ENCODE measurements at regions not wholly inside any gene's neighbourhood (a gene's known extent, or its start where the extent isn't known, plus 50 kb on each side); places are given as distances from the start of the nearest gene placed in this dataset.

DNA sequence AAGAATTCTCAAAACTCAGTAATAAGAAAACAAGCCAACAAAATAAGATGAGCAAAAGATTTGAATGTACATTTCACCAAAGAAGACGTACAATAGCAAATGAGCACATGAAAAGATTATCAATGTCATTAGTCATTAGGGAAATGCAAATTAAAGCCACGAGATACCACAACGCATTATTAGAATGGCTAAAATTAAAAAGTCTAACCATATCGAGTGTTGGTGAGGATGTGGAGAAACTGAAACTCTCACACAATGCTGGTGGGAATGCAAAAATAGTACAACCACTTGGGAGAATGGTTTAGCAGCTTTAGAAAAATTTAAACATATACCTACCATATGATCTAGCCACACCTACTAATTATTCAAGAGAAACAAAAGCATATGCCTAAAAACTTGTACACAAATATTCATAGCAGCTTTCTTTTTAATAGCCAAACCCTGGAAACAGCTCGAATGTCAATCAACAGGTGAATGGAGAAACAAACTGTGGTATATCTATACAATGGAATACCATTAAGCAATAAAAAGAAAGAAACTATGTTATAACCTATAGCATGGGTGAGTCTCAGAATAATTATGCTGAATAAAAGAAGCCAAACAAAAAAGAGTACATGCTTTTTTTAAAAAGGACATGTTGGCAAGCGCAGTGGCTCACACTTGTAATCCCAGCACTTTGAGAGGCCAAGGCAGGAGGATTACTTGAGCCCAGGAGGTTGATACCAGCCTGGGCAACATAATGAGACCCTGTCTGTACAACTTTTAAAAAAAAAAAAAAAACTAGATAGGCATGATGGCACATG is 103.6 kb downstream of the LITAF start:
- no peak for DNase-seq

DNA sequence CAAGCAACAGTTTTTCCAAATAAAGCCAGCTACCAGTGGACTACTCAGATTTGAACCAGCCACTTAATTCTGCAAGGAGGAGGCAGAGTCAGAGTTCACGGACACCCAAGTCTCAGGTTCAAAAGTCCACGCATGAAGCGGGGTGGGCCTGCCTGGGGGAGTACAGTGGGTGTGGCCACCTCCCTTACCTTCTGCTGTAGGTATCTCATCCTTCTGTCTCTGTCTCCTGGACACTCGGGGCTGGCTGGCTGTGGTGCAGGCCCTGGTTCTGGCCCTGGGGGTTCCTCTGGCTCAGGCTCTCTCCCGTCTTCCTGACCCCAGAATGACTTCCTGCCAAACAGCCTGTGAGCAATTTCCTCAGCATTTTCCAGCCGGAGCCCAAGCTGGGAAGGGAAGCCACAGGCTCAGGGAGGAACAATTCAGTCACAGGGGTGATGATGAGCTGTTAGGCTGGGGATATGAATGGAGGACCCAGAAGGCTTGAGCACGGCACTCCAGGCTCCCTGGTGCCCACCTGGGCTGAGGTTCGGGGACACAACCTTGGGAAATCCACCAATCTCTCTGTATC is 101.9 kb downstream of the LITAF start:
- DNase-seq: no peak

More for the DNA sequence above, 103.6 kb downstream of the LITAF start:
- TF ChIP-seq GATA1 (IDR thresholded peaks at IDR 0.05; ENCODE audit: low read depth, low read length): no peak

DNA sequence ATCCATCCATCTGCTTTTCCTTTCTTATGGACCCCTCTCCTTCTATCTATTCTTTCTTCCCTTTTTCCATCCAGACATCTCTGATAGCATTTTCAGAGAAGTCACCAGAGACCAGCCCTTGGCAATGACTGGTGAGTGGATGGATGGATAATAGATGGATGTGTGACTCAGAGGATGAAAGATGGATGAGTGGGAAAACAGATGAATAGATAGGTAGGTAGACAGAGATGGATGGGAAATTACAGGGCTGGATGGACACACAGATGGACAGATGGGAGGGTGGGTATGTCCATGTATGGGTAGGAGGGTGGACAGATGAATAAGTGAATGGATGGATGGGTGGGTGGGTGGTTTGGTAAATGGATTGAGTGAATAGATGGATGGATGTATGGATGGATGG is 101.0 kb downstream of the LITAF start:
- no peak for DNase-seq
- TF ChIP-seq GATA1 (IDR thresholded peaks at IDR 0.05; ENCODE audit: low read depth, low read length): no peak
- TF ChIP-seq POLR2A (IDR thresholded peaks at IDR 0.05; ENCODE audit: low read length): no peak

More for the DNA sequence above, 101.9 kb downstream of the LITAF start:
- TF ChIP-seq POLR2A (IDR thresholded peaks at IDR 0.05; ENCODE audit: low read length): no peak
- no peak for TF ChIP-seq GATA1 (IDR thresholded peaks at IDR 0.05; ENCODE audit: low read depth, low read length)

- DNase-seq: no peak
- TF ChIP-seq POLR2A (IDR thresholded peaks at IDR 0.05; ENCODE audit: low read length): no peak
- no peak for TF ChIP-seq GATA1 (IDR thresholded peaks at IDR 0.05; ENCODE audit: low read depth, low read length)
Observed at GRCh38 chr16:11487289-11487688, 99.4 kb downstream of the LITAF start.

- no peak for TF ChIP-seq POLR2A (IDR thresholded peaks at IDR 0.05; ENCODE audit: low read length)
- TF ChIP-seq GATA1 (IDR thresholded peaks at IDR 0.05; ENCODE audit: low read depth, low read length): no peak
- DNase-seq: no peak
Observed at GRCh38 chr16:11488304-11488703, 98.4 kb downstream of the LITAF start.

GRCh38 chr16:11491524-11491923 is 95.2 kb downstream of the LITAF start:
- no peak for TF ChIP-seq POLR2A (IDR thresholded peaks at IDR 0.05; ENCODE audit: low read length)
- TF ChIP-seq GATA1 (IDR thresholded peaks at IDR 0.05; ENCODE audit: low read depth, low read length): no peak
- DNase-seq: no peak

GRCh38 chr16:11492808-11493530 is 93.8 kb downstream of the LITAF start:
- DNase-seq: no peak
- TF ChIP-seq POLR2A (IDR thresholded peaks at IDR 0.05; ENCODE audit: low read length) (no peak), GATA1 (IDR thresholded peaks at IDR 0.05; ENCODE audit: low read depth, low read length) (no peak)

GRCh38 chr16:11493531-11493929 is 93.2 kb downstream of the LITAF start:
- no peak for DNase-seq
- TF ChIP-seq GATA1 (IDR thresholded peaks at IDR 0.05; ENCODE audit: low read depth, low read length): no peak

- TF ChIP-seq GATA1 (IDR thresholded peaks at IDR 0.05; ENCODE audit: low read depth, low read length) (no peak), POLR2A (IDR thresholded peaks at IDR 0.05; ENCODE audit: low read length) (no peak)
- no peak for DNase-seq
Observed at GRCh38 chr16:11494029-11494428, 92.7 kb downstream of the LITAF start.

- TF ChIP-seq GATA1 (IDR thresholded peaks at IDR 0.05; ENCODE audit: low read depth, low read length): no peak
- no peak for DNase-seq
Observed at GRCh38 chr16:11494433-11494832, 92.3 kb downstream of the LITAF start.

DNA sequence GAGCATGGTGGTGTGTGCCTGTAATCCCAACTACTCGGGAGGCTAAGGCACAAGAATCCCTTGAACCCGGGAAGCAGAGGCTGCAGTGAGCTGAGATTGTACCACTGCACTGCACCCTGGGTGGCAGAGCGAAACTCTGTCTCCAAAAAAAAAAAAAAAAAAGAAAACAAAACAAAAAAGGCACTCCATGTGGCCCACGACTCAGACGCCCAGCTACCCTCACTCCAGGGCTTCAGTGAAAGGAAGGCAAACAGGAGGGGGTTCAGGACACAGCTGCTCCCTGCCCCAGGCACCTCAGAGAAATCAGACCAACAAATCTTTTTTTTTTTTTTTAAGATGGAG is 91.7 kb downstream of the LITAF start:
- DNase-seq: no peak
- TF ChIP-seq GATA1 (IDR thresholded peaks at IDR 0.05; ENCODE audit: low read depth, low read length) (no peak), POLR2A (IDR thresholded peaks at IDR 0.05; ENCODE audit: low read length) (no peak)
